Muscle of leg (tissue), 3 donors: ENCODE measurements at regions not wholly inside any gene's neighbourhood (a gene's known extent, or its start where the extent isn't known, plus 50 kb on each side); places are given as distances from the start of the nearest gene placed in this dataset.
"Not testable (repeated sequence)": the region's sequence is repeated elsewhere in the genome, so short reads cannot be mapped to it uniquely, and the experiment has no call there.

Experiments
- DNase-seq: peaks from one replicate; pipeline ENCODE4 v3.0.0; 2013
- H3K27ac ChIP-seq: one replicate; pipeline ENCODE4 v1.5.1; 2013; ENCODE audit warnings: mild to moderate bottlenecking, low read length, control low read depth
- H3K27me3 ChIP-seq: one replicate; pipeline ENCODE4 v1.6.1; 2013; ENCODE audit warnings: low read length; ENCODE audit not compliant: control insufficient read depth, insufficient read depth
- H3K36me3 ChIP-seq: one replicate; pipeline ENCODE4 v1.6.1; 2013; ENCODE audit warnings: low read length; ENCODE audit not compliant: control insufficient read depth, insufficient read depth
- H3K4me1 ChIP-seq: one replicate; pipeline ENCODE4 v1.6.1; 2013; ENCODE audit warnings: low read length; ENCODE audit not compliant: control insufficient read depth, insufficient read depth
- H3K4me3 ChIP-seq: one replicate; pipeline ENCODE4 v1.5.1; 2013; ENCODE audit warnings: low read length, control low read depth
- H3K9me3 ChIP-seq: replicated peaks from 2 replicates; pipeline ENCODE4 v1.6.1; 2013; ENCODE audit warnings: low read depth, low read length; ENCODE audit not compliant: control insufficient read depth
- WGBS: methylation state at CpG from one replicate; pipeline ENCODE4 v1.1.5; 2013; ENCODE audit warnings: missing lambda C conversion rate; ENCODE audit not compliant: insufficient coverage; 5-methylcytosine and 5-hydroxymethylcytosine counted together

GRCh38 chr10:77722956-77723355 is 85.3 kb upstream of the KCNMA1 start:
- not testable (repeated sequence) for H3K4me3 ChIP-seq, H3K4me1 ChIP-seq, H3K27me3 ChIP-seq, DNase-seq, H3K9me3 ChIP-seq, H3K36me3 ChIP-seq, H3K27ac ChIP-seq
- 71% methylated on average over 1 of the region's 3 CpGs for WGBS

GRCh38 chr10:77721815-77722214 is 84.2 kb upstream of the KCNMA1 start:
- no peak for DNase-seq

DNA sequence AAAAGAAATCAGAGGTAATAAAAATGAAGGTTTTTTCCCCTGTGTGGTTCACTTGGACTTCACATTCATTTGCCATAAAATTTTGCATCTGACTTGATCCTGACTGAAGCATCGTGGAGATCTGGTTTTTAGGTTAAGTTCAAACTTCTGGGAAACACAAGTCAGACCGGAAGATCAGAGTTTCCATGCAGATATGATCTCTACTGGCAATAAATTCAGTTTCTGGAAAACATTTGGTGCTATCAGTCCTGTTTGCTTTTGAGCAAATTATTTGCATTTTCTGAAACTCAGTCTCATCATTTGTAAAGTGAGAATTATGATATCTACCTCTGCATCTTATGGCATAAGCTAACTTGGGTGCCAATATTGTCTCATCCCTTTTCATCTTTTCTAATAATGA is 81.3 kb upstream of the KCNMA1 start:
- H3K27ac ChIP-seq = no peak overlapping the region

More at GRCh38 chr10:77721815-77722214, 84.2 kb upstream of the KCNMA1 start:
- Histone ChIP-seq H3K36me3 (no peaks in the 10 kb centered on the region), H3K9me3 (no peaks in the 10 kb centered on the region), H3K27me3 (peaks cover 2% of the 10 kb centered on the region), H3K4me3 (no peak overlapping the region), H3K4me1 (no peaks in the 10 kb centered on the region), H3K27ac (no peak overlapping the region)
- 55% methylated on average over 2 of the region's 3 CpGs for WGBS

GRCh38 chr10:77718312-77718711 is 80.7 kb upstream of the KCNMA1 start:
- WGBS = 66% methylated on average over 2 of the region's 6 CpGs
- H3K27me3 ChIP-seq = peaks cover 19% of the 10 kb centered on the region
- not testable (repeated sequence) for H3K4me3 ChIP-seq, H3K27ac ChIP-seq, H3K9me3 ChIP-seq, DNase-seq, H3K36me3 ChIP-seq, H3K4me1 ChIP-seq

More for the DNA sequence above, 81.3 kb upstream of the KCNMA1 start:
- 33% methylated on average over 1 of the region's 2 CpGs for WGBS
- H3K9me3 ChIP-seq = no peaks in the 10 kb centered on the region
- H3K4me1 ChIP-seq = no peaks in the 10 kb centered on the region
- no peak overlapping the region for H3K4me3 ChIP-seq
- H3K27me3 ChIP-seq = peaks cover 13% of the 10 kb centered on the region
- peak; percentile 30 for DNase-seq
- H3K36me3 ChIP-seq = no peaks in the 10 kb centered on the region

- Histone ChIP-seq H3K9me3 (no peaks in the 10 kb centered on the region), H3K4me3 (no peak overlapping the region), H3K4me1 (no peaks in the 10 kb centered on the region), H3K27ac (no peak overlapping the region), H3K36me3 (no peaks in the 10 kb centered on the region), H3K27me3 (peaks cover 23% of the 10 kb centered on the region)
- no peak for DNase-seq
- 67% methylated on average over 1 of the region's 3 CpGs for WGBS
These were observed 79.7 kb upstream of the KCNMA1 start for GRCh38 chr10:77717336-77717735.

GRCh38 chr10:77716458-77717317 is 79.1 kb upstream of the KCNMA1 start:
- Histone ChIP-seq H3K4me1 (no peaks in the 10 kb centered on the region), H3K36me3 (no peaks in the 10 kb centered on the region), H3K27me3 (peaks cover 28% of the 10 kb centered on the region), H3K27ac (no peak overlapping the region), H3K4me3 (no peak overlapping the region), H3K9me3 (no peaks in the 10 kb centered on the region)
- 46% methylated on average over 8 of the region's 13 CpGs for WGBS
- no peak for DNase-seq

DNA sequence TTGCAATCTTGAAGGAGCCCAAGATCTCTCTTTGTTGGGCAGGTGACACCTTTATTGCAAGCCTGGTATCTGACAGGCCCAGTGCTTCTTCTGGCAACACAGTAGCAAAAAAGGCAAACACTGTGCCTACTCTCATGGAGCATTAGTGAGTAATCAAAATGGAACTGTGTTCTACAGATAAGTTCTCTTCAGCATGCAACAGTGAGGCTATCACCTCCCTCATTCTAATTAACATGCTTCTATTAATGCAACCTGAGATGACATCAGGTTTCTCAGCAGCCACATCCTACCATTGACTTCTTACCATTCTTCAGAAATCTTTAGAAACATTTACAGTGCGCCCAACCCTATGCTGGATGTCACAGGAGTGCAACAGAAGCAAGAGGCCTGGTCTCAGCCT is 77.9 kb upstream of the KCNMA1 start:
- 89% methylated on average over 1 of the region's 1 CpG for WGBS
- Histone ChIP-seq H3K27ac (no peak overlapping the region), H3K9me3 (no peaks in the 10 kb centered on the region), H3K27me3 (peaks cover 38% of the 10 kb centered on the region), H3K36me3 (no peaks in the 10 kb centered on the region), H3K4me3 (no peak overlapping the region), H3K4me1 (peaks cover 3% of the 10 kb centered on the region)
- DNase-seq = no peak

- Histone ChIP-seq H3K36me3 (no peaks in the 10 kb centered on the region), H3K9me3 (no peaks in the 10 kb centered on the region), H3K4me3 (no peak overlapping the region), H3K27me3 (peaks cover 42% of the 10 kb centered on the region), H3K4me1 (peaks cover 3% of the 10 kb centered on the region), H3K27ac (no peak overlapping the region)
- no peak for DNase-seq
- WGBS = 50% methylated on average over 2 of the region's 3 CpGs
These were observed 77.5 kb upstream of the KCNMA1 start for GRCh38 chr10:77715088-77715487.

DNA sequence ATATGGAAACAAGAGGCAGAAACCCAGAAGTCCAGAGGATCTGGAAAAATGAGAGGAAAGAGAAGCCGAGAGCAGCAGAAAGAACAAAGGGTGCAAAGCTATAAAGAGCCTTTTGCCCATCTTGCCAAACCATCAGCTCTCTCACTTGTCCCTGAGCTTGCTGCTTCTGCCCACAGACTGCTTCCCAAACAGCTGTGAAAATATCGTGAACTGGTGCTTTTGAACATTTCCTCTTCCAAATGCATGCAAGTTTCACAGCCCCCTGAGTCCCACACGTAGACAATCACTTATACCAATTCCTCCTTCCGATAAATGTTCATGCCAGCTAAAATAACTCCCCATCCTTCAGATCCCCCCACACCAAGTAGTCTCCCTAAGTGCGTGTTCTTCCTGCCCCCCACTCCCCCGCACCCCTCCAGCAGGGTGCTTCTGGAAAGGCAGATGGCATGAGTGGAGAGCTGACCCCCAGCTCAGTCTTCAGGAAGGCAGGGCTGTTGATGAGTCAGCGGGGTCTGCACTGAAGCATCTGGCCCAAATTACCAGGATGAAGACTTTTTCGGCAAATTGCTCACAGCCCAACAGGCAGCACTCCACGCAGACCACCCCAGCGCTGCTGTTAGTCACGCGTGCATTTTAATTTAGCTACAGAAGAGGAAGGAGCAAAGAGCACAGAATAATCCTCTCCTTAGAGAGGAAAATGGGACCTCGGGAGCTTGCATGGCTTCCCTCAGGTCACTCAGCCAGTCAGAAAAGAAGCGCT is 76.1 kb upstream of the KCNMA1 start:
- DNase-seq = no peak
- Histone ChIP-seq H3K4me1 (peaks cover 3% of the 10 kb centered on the region), H3K27me3 (peaks cover 42% of the 10 kb centered on the region), H3K27ac (no peak overlapping the region), H3K4me3 (no peak overlapping the region), H3K36me3 (no peaks in the 10 kb centered on the region), H3K9me3 (no peaks in the 10 kb centered on the region)
- 29% methylated on average over 11 of the region's 14 CpGs for WGBS

- H3K27me3 ChIP-seq = peaks cover 42% of the 10 kb centered on the region
- no peak overlapping the region for H3K27ac ChIP-seq
- DNase-seq = no peak
- no CpG with 5 or more reads among the region's 1 CpG for WGBS
- no peak overlapping the region for H3K4me3 ChIP-seq
- H3K4me1 ChIP-seq = peaks cover 3% of the 10 kb centered on the region
- H3K9me3 ChIP-seq = no peaks in the 10 kb centered on the region
- H3K36me3 ChIP-seq = no peaks in the 10 kb centered on the region
These were observed 74.6 kb upstream of the KCNMA1 start for GRCh38 chr10:77712207-77712606.
